ENCODE measurements at regions not wholly inside any gene's neighbourhood (a gene's known extent, or its start where the extent isn't known, plus 50 kb on each side); places are given as distances from the start of the nearest gene placed in this dataset.

DNA sequence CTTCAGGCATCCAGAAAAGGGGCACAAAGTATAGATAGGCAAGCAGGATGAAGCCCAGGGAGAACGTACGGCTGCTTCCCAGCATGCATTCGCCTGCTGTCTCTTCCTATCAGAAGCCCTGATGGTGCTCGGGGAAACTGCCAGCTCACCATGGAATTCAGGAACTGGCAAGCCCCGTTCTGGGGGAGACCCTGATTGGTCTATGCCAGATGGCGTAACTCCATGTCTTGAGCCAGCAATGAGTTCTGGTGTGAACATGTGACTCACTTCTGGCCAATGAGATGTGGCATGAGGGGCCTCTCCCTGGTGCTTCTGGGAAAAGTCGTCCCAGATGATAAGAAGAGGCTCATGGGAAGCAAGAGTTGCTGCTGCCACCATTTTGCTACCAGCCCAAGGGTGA is 270.8 kb downstream of the BCL11B start:
- no peak overlapping the region for H3K4me3 ChIP-seq (ENCODE audit: low read depth, low read length)
- TF ChIP-seq, protein P1, sequence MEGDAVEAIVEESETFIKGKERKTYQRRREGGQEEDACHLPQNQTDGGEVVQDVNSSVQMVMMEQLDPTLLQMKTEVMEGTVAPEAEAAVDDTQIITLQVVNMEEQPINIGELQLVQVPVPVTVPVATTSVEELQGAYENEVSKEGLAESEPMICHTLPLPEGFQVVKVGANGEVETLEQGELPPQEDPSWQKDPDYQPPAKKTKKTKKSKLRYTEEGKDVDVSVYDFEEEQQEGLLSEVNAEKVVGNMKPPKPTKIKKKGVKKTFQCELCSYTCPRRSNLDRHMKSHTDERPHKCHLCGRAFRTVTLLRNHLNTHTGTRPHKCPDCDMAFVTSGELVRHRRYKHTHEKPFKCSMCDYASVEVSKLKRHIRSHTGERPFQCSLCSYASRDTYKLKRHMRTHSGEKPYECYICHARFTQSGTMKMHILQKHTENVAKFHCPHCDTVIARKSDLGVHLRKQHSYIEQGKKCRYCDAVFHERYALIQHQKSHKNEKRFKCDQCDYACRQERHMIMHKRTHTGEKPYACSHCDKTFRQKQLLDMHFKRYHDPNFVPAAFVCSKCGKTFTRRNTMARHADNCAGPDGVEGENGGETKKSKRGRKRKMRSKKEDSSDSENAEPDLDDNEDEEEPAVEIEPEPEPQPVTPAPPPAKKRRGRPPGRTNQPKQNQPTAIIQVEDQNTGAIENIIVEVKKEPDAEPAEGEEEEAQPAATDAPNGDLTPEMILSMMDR (IDR thresholded peaks at IDR 0.05; ENCODE audit: control insufficient read depth, extremely low read depth, insufficient read depth) = no peak
- DNase-seq (ENCODE audit: low read depth) = no peak

DNA sequence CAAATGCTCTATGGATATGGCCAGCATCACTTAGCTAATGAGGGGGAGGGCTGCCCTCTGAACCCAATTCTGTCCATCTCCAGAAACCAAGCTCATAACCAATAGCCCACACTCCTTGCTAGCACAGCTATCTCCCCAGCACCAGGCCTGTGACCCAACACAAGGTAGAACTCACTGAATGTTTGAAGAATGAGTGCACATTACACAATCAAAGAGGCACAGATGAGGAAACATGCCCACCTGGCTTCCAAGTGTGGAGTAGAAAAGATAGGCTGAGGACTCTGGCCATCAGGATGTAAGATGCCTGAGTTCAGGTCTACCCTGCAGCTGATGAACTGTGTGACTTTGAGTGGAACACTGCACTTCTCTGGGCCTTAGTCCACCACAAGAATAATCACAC is 268.4 kb downstream of the BCL11B start:
- TF ChIP-seq, protein P1 (IDR thresholded peaks at IDR 0.05; ENCODE audit: control insufficient read depth, extremely low read depth, insufficient read depth) = no peak
- no peak for DNase-seq (ENCODE audit: low read depth)
- no peak overlapping the region for H3K4me3 ChIP-seq (ENCODE audit: low read depth, low read length)

DNA sequence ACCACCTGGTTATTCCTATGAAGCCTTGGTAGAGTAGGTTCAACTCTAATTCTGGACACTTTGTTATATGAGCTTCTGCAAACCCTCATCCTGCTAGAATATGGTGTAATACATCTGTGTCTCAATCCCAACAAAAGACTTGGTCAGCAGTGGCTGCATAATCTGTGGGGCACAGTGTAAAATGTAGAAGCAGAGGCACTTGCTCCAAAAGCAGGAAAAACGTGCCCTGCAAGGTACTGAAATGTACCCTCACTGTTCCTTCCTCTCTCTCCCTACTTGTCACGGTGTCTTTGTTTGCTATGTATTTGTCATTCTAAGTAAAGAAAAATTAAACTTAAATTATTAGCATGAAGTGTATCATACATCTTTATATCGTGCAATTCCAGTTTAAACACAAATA is 267.9 kb downstream of the BCL11B start:
- DNase-seq (ENCODE audit: low read depth) = peak; percentile 73
- TF ChIP-seq, protein P1 (IDR thresholded peaks at IDR 0.05; ENCODE audit: control insufficient read depth, extremely low read depth, insufficient read depth) = no peak
- no peak overlapping the region for H3K4me3 ChIP-seq (ENCODE audit: low read depth, low read length)

DNA sequence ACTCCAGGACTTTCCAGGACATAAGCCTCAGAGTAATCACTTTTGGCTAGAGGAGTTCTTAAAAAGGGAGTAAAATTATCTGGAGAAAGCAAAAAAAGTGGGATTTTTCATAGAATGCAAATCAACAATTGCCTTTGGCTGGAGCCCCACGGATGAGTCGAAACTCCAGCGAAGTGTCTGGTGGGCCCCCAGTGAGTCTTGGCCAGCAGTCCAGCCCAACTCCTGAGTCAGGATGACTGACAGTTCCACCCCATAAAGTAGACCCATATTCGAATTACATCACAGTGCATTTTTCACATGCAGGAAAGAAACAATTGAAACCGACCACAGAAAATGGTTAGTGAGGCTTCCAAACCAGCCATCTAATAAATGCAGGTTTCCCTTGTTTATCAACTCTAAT is 265.7 kb downstream of the BCL11B start:
- no peak overlapping the region for H3K4me3 ChIP-seq (ENCODE audit: low read depth, low read length)
- DNase-seq (ENCODE audit: low read depth) = no peak
- TF ChIP-seq, protein P1 (IDR thresholded peaks at IDR 0.05; ENCODE audit: control insufficient read depth, extremely low read depth, insufficient read depth) = no peak

DNA sequence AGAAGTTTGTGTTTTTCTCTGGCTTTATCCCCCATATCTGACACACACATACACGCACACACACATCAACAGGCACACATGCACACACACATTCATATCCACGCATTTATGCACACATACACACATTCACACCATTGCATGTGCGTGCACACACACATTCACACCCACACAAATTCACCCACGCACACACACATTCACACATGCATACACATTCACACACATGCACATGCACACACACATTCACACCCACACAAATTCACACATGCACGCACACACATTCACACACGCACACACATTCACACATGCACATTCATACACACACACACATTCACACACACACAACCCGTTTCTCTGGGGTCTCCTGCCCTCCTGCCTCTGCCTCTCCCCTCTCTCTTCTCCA is 264.2 kb downstream of the BCL11B start:
- DNase-seq (ENCODE audit: low read depth) = no peak
- no peak overlapping the region for H3K4me3 ChIP-seq (ENCODE audit: low read depth, low read length)
- TF ChIP-seq, protein P1 (IDR thresholded peaks at IDR 0.05; ENCODE audit: control insufficient read depth, extremely low read depth, insufficient read depth) = no peak

DNA sequence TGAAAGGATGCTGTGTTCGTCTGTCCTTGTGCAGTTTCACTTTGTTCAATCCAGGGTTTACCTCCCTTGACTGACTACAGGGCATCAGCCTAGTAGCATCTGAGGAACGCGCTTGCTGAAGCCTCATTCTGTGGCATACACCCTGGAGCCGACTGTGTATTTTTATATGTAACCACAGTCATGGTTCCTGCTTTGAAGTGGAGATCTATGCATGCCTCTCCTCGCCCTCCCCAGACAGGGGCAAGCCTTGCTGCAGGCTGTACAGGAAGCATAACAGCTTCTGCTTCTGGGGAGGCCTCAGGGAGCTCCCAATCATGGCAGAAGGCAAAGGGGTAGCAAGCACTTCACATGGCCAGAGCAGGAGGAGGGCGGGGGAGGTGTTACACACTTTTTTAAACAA is 262.1 kb downstream of the BCL11B start:
- H3K4me3 ChIP-seq (ENCODE audit: low read depth, low read length) = no peak overlapping the region
- TF ChIP-seq, protein P1 (IDR thresholded peaks at IDR 0.05; ENCODE audit: control insufficient read depth, extremely low read depth, insufficient read depth) = no peak
- DNase-seq (ENCODE audit: low read depth) = no peak

DNA sequence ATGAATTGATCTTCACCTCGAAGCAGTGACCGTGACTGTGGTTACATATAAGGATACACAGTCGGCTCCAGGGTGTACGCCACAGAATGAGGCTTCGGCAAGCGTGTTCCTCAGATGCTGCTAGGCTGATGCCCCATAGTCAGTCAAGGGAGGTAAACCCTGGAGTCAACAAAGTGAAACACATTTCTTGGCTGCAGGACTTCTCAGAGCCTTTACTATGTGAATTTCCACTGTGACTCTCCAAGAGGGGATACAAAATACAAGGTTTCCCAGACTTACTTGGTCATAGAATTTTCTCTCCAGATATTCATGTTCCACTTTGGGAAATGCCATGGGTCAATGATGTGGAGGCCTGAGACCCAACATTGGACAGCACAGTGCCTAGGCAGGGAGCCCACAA is 260.6 kb downstream of the BCL11B start:
- DNase-seq (ENCODE audit: low read depth) = no peak
- TF ChIP-seq, protein P1 (IDR thresholded peaks at IDR 0.05; ENCODE audit: control insufficient read depth, extremely low read depth, insufficient read depth) = no peak
- H3K4me3 ChIP-seq (ENCODE audit: low read depth, low read length) = no peak overlapping the region

Measured in LNCaP clone FGC (cell line).